ENCODE measurements at regions not wholly inside any gene's neighbourhood (a gene's known extent, or its start where the extent isn't known, plus 50 kb on each side); places are given as distances from the start of the nearest gene placed in this dataset.

DNA sequence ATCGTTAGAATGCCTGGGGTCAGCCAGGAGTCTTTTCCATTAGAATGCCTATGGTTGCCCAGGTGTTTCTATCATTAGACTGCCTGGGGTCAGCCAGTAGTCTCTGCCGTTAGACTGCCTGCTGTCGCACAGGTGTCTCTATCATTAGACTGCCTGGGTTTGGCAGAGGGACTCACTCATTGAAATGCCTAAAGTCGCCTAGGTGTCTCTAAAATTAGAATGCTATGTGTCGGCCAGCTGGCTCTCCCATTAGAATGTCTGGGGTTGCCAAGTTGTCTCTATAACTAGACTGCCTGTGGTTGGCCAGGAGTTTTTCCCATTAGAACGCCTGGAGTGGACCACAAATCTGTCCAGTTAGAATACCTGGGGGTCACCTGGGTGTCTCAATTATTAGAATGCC lies 2266.5 kb downstream of the TP53TG3F start:
- H3K27ac ChIP-seq = no peak overlapping the region
- TF ChIP-seq CTCF (conservative IDR thresholded peaks at IDR 0.05) (no peak), ZFX (IDR thresholded peaks at IDR 0.05) (no peak)

DNA sequence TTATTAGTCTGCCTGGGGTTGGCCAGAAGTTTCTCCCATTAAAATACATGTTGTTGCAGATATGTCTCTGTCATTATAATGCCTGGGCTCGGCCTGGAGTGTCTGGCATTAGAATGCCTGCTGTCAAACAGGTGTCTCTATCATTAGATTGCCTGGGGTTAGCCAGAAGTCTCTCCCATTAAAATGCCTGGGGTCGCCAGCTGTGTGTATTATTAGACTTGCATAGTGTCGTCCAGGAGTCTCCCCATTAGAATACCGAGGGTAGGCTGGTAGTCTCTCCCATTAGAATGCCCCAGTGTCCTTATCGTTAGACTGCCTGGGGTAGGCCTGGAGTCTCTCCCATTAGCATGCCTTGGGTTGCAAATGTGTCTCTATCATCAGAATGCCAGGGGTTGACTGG lies 2270.8 kb downstream of the TP53TG3F start:
- no peak overlapping the region for H3K27ac ChIP-seq
- TF ChIP-seq CTCF (conservative IDR thresholded peaks at IDR 0.05) (no peak), ZFX (IDR thresholded peaks at IDR 0.05) (no peak)

DNA sequence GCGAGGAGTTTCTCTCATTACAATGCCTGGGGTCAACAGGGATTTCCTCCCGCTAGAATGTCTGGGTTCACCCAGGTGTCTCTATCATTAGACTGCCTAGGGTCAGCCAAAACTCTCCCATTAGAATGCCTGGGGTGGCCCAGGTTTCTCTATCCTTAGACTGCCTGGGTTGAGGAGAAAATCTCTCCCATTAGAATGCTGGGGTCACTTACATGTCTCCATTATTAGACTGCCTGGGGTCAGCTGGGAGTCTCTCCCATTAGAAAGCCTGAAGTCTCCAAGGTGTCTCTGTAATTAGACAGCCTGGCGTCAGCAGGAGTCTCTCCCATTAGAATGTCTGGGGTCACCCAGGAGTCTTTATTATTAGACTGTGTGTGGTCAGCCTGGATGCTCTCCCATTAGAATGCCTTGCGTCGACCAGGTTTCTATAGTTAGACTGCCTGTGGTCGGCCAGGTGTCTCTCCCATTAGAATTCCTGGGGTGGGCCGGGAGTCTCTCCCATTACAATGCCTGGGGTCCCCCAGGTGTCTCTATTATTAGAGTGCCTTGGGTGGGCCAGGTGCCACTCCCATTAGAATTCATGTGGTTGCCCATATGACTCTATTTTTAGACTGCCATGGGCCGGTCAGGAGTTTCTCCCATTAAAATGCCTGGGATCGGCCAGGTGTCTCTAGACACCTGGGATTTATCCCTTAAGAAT lies 2272.1 kb downstream of the TP53TG3F start:
- TF ChIP-seq ZFX (IDR thresholded peaks at IDR 0.05) (no peak), CTCF (conservative IDR thresholded peaks at IDR 0.05) (no peak)
- H3K27ac ChIP-seq = no peak overlapping the region

DNA sequence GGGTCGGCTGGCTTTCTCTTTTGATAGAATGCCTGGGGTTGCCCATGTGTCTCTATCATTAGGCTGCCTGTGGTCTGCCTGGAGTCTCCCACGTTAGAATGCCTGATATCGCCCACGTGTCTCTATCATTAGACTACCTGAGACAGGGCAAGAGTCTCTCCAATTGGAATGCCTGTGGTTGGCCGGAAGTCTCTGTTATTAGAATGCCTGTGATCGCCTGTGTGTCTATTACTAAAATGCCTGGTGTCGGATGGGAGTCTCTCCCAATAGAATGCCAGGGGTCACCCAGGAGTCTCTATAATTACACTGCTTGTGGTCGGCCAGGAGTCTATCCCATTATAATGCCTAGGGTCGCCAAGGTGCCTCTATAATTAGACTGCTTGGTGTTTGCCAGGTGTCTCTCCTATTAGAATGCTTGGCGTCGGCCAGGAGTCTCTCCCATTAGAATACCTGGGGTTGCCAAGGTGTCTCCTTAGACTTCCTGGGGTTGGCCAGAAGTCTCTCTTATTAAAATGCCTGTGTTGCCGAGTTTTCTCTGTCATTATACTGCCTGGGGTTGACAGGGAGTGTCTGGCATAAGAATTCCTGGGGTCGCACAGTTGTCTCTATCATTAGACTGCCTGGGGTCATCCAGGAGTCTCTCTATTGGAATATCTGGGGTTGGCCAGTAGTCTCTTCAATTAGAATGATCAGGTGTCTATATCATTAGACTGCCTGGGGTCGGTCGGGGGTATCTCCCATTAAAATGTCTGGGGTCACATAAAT lies 2272.8 kb downstream of the TP53TG3F start:
- H3K27ac ChIP-seq = no peak overlapping the region
- TF ChIP-seq ZFX (IDR thresholded peaks at IDR 0.05) (no peak), CTCF (conservative IDR thresholded peaks at IDR 0.05) (no peak)

DNA sequence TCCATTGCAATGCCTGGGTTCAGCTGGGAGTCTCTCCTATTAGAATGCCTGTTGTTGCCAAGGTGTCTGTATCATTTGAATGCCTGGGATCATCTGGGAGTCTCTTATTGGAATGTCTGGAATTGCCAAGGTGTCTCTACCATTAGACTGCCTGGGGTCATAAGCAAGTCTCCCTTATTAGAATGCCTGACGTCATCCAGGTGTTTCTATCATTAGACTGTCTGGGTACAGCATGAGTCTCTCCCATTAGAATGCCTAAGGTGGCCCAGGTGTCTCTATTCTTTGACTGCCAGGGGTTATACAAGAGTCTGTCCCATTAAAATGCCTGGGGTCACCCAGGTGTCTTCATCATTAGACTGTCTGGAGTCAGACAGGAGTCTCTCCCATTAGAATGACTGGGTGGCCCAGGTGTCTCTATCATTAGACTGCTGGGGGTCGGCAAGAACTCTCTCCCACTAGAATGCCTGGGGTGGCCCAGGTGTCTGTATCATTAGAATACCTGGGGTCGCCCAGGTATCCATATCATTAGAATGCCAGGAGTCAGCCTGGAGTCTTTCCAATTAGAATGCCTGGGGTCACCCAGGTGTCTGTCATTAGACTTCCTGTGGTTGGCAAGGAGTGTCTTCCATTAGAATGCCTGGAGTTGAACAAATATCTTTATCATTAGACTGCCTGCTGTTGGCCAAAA lies 2274.0 kb downstream of the TP53TG3F start:
- H3K27ac ChIP-seq = no peak overlapping the region
- TF ChIP-seq CTCF (conservative IDR thresholded peaks at IDR 0.05) = no peak
- no peak for TF ChIP-seq ZFX (IDR thresholded peaks at IDR 0.05)

- no peak overlapping the region for H3K27ac ChIP-seq
- no peak for TF ChIP-seq ZFX (IDR thresholded peaks at IDR 0.05)
- no peak for TF ChIP-seq CTCF (conservative IDR thresholded peaks at IDR 0.05)
These were observed 2274.7 kb downstream of the TP53TG3F start for GRCh38 chr16:35733971-35734702.

Measured in C4-2B (cell line).